GM18907 (cell line): ENCODE measurements at regions not wholly inside any gene's neighbourhood (a gene's known extent, or its start where the extent isn't known, plus 50 kb on each side); places are given as distances from the start of the nearest gene placed in this dataset.
A peak's percentile ranks its signal among the peaks of the same experiment; 100 is the strongest.

Source experiments
- ATAC-seq: cut with Tn5 transposase; IDR thresholded peaks from one replicate; pipeline ENCODE4 v1.9.1; 2021; ENCODE audit warnings: mild to moderate bottlenecking, moderate library complexity; ENCODE audit not compliant: unreplicated experiment

DNA sequence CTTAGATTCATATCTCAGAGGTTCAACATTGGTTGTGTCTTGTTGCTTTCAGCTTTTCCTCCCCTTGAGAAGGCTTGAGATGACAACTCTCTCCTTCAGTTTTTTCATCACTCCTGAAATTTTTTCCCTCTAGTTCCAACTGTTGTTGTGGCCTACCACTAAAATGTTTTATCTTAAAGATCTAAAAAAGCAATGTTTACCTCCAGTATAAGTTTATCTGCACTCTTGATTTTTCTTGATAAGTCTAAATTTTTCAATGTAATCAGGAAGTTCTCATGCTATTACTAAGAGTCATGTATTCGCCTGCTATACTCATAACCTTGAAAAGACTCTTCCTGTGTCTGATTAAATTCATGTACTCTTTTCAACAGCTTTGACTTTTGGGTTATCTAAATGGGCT lies 366.3 kb upstream of the TFPI start:
- ATAC-seq: no peak

- ATAC-seq: no peak
Observed at GRCh38 chr2:187922846-187923245, 368.6 kb upstream of the TFPI start.

DNA sequence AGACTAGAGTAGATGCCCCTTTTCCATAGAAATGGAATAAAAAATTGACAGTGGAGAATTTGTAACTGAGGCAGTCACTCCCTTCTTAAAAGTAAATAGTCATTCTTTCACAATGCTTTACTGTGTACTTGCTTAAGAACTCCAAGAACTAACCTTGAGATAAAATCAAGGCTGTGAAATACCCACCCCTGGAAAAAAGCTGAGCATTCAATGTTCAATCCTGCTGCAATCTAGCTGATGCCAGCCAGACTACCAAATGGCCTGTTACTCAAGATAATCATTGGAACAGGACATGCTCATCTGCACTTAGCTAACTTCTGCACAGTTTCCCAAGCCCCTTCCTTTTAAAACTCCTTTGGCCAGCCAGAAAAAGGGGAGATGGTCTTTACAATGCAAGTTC lies 367.4 kb upstream of the GULP1 start:
- ATAC-seq: no peak

GRCh38 chr2:187934236-187934635 lies 357.4 kb upstream of the GULP1 start:
- ATAC-seq: no peak

DNA sequence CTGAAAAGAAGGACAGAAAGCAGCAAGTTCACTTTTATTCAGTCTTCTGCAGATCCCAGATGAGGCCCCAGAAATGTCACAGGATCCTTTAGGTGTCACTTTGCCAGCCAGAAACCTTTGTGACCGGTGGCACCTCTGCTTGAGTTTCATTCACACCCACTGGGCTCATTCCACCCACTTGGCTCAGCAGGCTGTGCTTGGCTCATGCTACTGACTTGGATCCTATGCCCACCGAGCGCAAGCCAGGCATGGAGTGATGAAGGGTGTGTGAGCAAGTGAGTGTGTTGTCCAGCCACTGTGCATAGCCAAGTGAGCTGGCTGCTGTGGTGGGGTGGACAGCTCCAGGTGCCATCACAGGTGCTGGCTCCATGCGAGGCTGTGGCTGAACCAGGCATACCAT lies 357.0 kb upstream of the GULP1 start:
- ATAC-seq: no peak

GRCh38 chr2:187935126-187935525 lies 356.5 kb upstream of the GULP1 start:
- ATAC-seq: no peak

DNA sequence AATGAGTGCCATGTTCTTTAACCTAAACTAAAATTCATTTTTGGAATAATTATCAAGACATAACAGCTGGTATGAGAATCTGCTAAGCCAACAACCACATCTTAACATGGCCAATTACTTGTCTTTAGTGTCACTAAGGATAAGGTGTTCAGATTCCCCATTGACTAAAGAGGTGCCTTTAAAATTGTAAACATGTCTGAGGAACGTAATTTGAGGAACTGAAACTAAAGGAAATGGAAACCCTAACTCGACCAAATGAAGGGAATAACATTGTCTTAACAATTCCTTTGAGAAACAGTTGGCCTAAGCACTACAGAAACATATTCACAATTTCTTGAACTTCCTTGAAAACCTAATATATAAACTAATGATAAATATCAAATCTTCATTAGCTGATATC lies 355.4 kb upstream of the GULP1 start:
- no peak for ATAC-seq

DNA sequence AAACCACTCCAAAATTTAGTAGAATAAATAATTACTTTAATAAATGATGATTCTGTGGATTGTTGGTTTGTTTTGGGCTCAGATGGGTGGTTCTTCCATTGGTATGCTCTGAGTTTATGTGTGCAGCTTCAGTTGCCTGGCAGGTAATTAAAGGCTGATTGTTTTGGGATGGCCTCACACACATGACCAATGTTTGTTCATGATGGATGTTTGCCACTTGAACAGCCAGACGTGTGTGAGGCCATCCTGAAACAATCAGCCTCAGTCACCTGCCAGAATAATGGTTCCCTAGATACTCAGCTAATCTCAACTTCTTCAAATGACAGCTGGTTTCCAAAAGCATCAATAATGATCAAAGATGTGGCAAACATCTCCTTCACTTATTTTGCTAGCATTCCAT lies 352.5 kb upstream of the GULP1 start:
- ATAC-seq: no peak

DNA sequence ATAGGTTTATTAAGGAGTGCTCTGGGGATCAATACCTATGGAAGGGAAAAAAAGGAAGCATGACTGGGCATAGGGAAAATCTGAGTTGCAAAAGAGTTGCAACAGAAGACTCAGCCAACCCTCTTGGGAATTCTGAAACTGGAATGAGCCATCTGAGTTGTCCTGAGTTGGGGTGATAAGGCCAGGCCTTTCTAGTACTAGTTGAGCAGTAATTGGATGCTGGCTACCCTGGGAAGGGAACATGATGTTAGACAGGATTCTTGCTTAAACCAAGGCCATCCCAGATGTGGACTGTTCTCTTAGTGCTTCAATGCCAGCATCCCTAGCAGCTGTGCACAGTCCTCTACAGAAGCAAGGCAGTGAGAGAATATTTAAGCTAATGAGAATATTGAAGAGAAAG lies 348.8 kb upstream of the GULP1 start:
- no peak for ATAC-seq

DNA sequence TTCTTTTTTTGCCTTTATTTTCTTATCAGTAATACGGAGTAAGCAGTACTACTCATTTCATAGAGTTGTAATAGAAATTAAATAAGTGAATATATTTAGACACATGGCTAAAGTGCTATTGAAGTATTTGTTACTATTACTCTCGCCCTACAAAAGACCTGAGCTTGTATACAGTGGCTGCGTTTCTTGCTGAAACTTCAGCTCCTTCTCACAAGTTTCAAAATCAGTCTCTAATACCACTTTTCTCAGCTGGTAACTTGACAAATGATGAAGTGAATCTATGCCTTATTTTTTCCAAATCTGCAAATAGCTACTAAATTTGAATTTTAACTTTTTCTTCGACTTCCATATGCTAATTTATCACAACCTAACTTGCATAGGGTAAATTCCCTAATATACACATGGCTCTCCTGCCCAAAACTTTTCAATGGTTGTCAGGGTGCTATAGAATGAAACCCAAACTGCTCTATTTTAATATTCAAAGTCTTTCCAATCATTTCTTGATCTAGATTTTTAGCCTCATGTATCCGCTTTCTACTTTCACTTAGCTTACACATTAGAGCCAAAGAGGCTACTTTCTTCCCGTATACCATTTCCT lies 347.8 kb upstream of the GULP1 start:
- no peak for ATAC-seq

DNA sequence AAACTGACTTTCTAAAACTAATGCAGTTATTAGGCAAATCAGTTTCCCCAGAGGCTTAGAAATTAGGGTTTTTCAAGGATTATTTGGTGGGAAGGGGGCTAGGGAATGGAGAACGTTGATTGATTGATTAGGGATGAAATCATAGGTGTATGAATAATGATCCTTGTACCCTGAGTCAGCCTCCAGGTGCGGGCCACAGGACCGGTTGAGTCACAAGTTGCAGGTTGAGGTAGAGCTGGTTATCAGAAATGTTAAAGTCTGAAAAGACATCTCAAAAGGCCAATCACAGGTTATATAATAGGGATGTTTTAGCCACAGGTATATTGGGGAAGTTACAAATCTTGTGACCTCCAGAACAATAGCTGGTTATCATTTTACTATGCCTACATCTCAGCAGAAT lies 341.8 kb upstream of the GULP1 start:
- no peak for ATAC-seq

DNA sequence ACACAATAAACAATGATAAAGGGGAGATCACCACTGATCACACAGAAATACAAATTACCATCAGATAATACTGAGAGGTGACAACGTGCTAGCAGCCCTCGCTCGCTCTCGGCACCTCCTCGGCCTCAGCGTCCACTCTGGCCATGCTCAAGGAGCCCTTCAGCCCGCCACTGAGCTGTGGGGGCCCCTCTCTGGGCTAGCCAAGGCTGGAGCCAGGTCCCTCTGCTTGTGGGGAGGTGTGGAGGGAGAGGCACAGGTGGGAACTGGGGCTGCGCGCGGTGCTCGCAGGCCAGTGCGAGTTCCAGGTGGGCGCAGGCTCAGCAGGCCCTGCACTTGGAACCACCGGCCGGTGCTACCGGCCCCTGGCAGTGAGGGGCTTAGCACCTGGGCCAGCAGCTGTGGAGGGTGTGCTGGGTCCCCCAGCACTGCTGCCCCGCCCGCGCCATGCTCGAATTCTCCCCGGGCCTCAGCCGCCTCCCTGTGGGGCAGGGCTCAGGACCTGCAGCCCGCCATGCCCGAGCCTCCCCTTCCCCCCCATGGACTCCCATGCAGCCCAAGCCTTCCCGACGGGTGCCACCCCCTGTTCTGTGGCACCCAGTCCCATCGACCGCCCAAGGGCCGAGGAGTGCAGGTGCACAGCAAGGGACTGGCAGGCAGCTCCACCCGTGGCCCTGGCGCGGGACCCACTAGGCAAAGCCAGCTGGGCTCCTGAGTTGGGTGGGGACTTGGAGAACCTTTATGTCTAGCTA lies 340.0 kb upstream of the GULP1 start:
- ATAC-seq: no peak

- ATAC-seq: no peak
Observed at GRCh38 chr2:187956906-187957534, 334.7 kb upstream of the GULP1 start.

DNA sequence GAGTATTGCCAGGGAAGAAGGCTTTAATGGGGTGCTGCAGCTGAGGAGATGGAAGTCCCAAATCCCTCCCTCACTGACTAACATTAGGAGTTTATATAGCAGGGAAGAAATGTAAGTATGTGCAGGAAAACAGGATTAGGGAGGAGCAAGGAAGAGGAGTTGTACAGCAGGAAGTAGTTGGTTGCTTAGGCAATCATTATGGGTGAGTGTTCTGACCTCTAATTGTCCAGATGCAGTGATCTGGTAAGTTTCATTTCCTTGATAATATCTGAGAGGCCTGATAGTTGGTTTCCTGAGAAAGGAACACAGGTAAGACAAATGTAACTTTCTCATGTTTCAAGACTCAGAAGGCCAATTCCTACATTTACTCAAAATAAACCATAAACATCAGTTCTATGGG lies 331.9 kb upstream of the GULP1 start:
- no peak for ATAC-seq

DNA sequence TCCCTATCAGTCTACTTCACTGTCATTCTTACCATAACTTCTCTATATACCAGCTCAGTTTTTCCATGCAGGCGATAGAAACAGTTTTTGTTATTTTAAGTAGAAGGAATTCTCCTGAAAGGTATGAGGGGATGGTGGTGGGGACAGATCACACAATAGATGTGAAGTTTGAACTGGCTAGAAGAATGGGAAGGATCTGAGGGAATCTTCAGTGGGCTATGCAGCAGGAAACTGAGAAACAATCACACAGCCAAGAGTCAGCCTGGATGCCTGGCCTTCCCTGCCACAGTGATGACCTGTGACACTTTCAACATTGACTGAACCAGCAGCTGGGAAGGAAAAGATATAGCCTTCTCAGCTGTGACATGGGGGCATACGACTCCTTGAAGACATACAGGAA lies 329.1 kb upstream of the GULP1 start:
- no peak for ATAC-seq

DNA sequence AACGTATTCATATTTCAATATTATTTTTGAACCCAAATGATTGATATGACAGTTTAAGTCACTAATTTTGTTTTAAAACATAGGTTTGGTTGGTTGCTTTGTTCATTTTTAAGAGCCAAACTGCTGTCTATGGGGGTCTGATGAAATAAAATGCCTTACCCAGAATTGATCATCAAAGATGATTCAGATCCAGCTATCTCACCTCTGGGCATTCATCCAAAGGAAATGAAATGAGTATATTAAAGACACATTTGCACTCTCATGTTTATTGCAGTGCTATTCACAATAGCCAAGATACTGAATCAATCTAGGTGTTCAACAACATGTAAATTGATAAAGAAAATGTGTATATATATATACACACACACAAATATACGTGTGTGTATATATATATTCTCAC lies 326.9 kb upstream of the GULP1 start:
- ATAC-seq: no peak

GRCh38 chr2:187966924-187967323 lies 324.8 kb upstream of the GULP1 start:
- no peak for ATAC-seq

GRCh38 chr2:187971893-187972292 lies 319.8 kb upstream of the GULP1 start:
- no peak for ATAC-seq

- no peak for ATAC-seq
Observed at GRCh38 chr2:187976259-187976985, 315.3 kb upstream of the GULP1 start.

DNA sequence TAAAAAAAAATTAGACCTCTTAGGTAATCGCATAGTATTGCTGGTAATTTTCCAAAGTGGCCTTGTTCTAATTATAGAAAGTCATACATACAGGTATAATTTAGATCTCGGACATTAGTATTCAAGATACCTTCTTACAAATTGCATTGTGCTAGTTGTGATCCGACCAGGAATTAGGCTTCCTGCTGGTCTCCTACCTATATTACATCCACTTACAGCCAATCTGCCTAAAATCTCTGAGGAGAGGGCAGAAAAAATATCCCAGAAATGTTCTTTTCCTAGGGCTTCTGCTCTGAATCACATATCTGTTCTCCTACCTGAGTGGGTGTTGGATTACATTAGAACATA lies 314.7 kb upstream of the GULP1 start:
- no peak for ATAC-seq

- ATAC-seq: no peak
Observed at GRCh38 chr2:187978356-187978755, 313.3 kb upstream of the GULP1 start.

GRCh38 chr2:187982668-187983067 lies 309.0 kb upstream of the GULP1 start:
- peak; percentile 88 for ATAC-seq
